Liver (tissue), 8 donors: ENCODE measurements at regions not wholly inside any gene's neighbourhood (a gene's known extent, or its start where the extent isn't known, plus 50 kb on each side); places are given as distances from the start of the nearest gene placed in this dataset.

Source experiments
- DNase-seq: peaks from one replicate; pipeline ENCODE4 v3.0.0-alpha.2; 2017; ENCODE audit warnings: low spot score
- H3K27ac ChIP-seq, 2 donors: one replicate each; pipeline ENCODE4 v1.7.0; 2013; ENCODE audit warnings: inconsistent platforms in 2 of 2, low read length in 2 of 2, control low read depth in 1 of 2, low read depth in 1 of 2, mild to moderate bottlenecking in 1 of 2
- H3K27me3 ChIP-seq, 4 donors: one replicate each; pipeline versions ENCODE4 v1.6.1 to v1.7.0; 2013; ENCODE audit warnings: low read length in 3 of 4, inconsistent platforms in 1 of 4, mild to moderate bottlenecking in 1 of 4, moderate library complexity in 1 of 4; ENCODE audit not compliant: control insufficient read depth in 4 of 4, insufficient read depth in 4 of 4
- H3K36me3 ChIP-seq, 4 donors: one replicate each; pipeline versions ENCODE4 v1.6.1 to v1.7.0; 2013; ENCODE audit warnings: low read length in 3 of 4, mild to moderate bottlenecking in 3 of 4, low read depth in 1 of 4, moderate library complexity in 1 of 4; ENCODE audit not compliant: control insufficient read depth in 4 of 4, insufficient read depth in 3 of 4
- H3K4me1 ChIP-seq, 4 donors: one replicate each; pipeline versions ENCODE4 v1.6.1 to v1.7.0; 2013; ENCODE audit warnings: low read length in 3 of 4, mild to moderate bottlenecking in 3 of 4, moderate library complexity in 1 of 4; ENCODE audit not compliant: control insufficient read depth in 4 of 4, insufficient read depth in 4 of 4
- H3K4me3 ChIP-seq, 3 donors: one replicate each; pipeline versions ENCODE4 v1.6.1 to v1.7.0; 2013; ENCODE audit warnings: low read length in 3 of 3, control low read depth in 1 of 3, low read depth in 1 of 3, mild to moderate bottlenecking in 1 of 3
- H3K9ac ChIP-seq, 2 donors: one replicate each; pipeline ENCODE4 v1.7.0; 2013; ENCODE audit warnings: low read length in 2 of 2, mild to moderate bottlenecking in 2 of 2, moderate library complexity in 2 of 2, control low read depth in 1 of 2, low read depth in 1 of 2
- H3K9me3 ChIP-seq, 4 donors: one replicate each; pipeline versions ENCODE4 v1.6.1 to v1.7.0; 2013; ENCODE audit warnings: low read length in 3 of 4; ENCODE audit not compliant: control insufficient read depth in 4 of 4
- EGR1 ChIP-seq, 2 donors: IDR thresholded peaks; 2 replicates each; pipeline ENCODE4 v1.6.1; 2016 to 2018; ENCODE audit warnings: antibody characterized with exemption in 2 of 2, low read depth in 2 of 2
- FOXA1 ChIP-seq: IDR thresholded peaks from 2 replicates; pipeline ENCODE4 v1.6.1; 2016; ENCODE audit warnings: antibody characterized with exemption
- GABPA ChIP-seq, 2 donors: IDR thresholded peaks in 1 of 2; conservative IDR thresholded peaks in 1 of 2; 2 replicates each; pipeline ENCODE4 v1.6.1; 2016; ENCODE audit warnings: antibody characterized with exemption in 2 of 2, mild to moderate bottlenecking in 1 of 2, moderate library complexity in 1 of 2
- HNF4G ChIP-seq: IDR thresholded peaks from 2 replicates; pipeline ENCODE4 v1.6.1; 2016; ENCODE audit warnings: antibody characterized with exemption
- JUND ChIP-seq, 2 donors: IDR thresholded peaks; 2 replicates each; pipeline ENCODE4 v1.6.1; 2016; ENCODE audit warnings: antibody characterized with exemption in 2 of 2
- NR2F2 ChIP-seq: IDR thresholded peaks from 2 replicates; pipeline ENCODE4 v1.6.1; 2016; ENCODE audit warnings: antibody characterized with exemption
- RAD21 ChIP-seq, 2 donors: IDR thresholded peaks; 2 replicates each; pipeline ENCODE4 v1.6.1; 2016; ENCODE audit warnings: antibody characterized with exemption in 2 of 2, mild to moderate bottlenecking in 2 of 2
- RXRA ChIP-seq, 2 donors: IDR thresholded peaks; 2 replicates each; pipeline ENCODE4 v1.6.1; 2017 to 2018; ENCODE audit warnings: antibody characterized with exemption in 2 of 2, mild to moderate bottlenecking in 1 of 2
- SP1 ChIP-seq: IDR thresholded peaks from 2 replicates; pipeline ENCODE4 v1.6.1; 2018; ENCODE audit warnings: antibody characterized with exemption, mild to moderate bottlenecking
- TAF1 ChIP-seq: conservative IDR thresholded peaks from 2 replicates; pipeline ENCODE4 v1.6.1; 2016; ENCODE audit warnings: antibody characterized with exemption, mild to moderate bottlenecking
- YY1 ChIP-seq: IDR thresholded peaks from 2 replicates; pipeline ENCODE4 v1.6.1; 2016; ENCODE audit warnings: antibody characterized with exemption, mild to moderate bottlenecking
- WGBS: extraction: QIAGEN DNeasy Blood & Tissue Kit; methylation state at CpG from one replicate; pipeline ENCODE4 v1.1.7; 2013; 5-methylcytosine and 5-hydroxymethylcytosine counted together
- TF ChIP-seq, protein P1 (sequence below): fragments of 150-350 bp; IDR thresholded peaks from 2 replicates; pipeline ENCODE4 v1.5.1; 2017; ENCODE audit warnings: improper control_type of control experiment, low read depth, low read length; ENCODE audit not compliant: missing input control
- TF ChIP-seq, protein P2 (sequence below): IDR thresholded peaks from 2 replicates; pipeline ENCODE4 v1.6.1; 2016; ENCODE audit warnings: antibody characterized with exemption, mild to moderate bottlenecking
- TF ChIP-seq, protein P3 (sequence below): IDR thresholded peaks from 2 replicates; pipeline ENCODE4 v1.6.1; 2016; ENCODE audit warnings: antibody characterized with exemption
- TF ChIP-seq, protein P4 (sequence below): IDR thresholded peaks from 2 replicates; pipeline ENCODE4 v1.6.1; 2016; ENCODE audit warnings: antibody characterized with exemption
- TF ChIP-seq, protein P5 (sequence below): IDR thresholded peaks from 2 replicates; pipeline ENCODE4 v1.6.1; 2016; ENCODE audit warnings: antibody characterized with exemption
- donor health status: healthy.
- donor health status: healthy.
- donor health status: healthy.
- donor health status: healthy.
- donor health status: healthy.

DNA sequence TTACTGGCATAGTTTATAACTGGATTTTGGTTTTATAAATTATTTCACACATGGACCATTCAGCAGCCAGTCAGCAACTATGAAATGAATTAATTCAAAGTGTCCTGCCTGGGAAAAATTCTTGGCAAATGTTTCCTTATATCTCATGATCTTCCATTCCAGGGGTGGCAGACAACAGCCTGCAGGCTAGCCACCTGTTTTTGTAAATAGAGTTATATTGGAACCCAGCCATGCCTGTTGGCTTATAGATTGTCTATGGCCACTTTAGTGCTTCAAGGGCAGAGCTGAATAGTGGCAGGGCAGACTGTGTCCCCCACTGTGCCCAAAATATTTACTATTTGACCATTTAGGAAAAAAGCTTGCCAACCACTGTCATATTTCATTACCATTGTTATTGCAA is 613.7 kb downstream of the TMEM114 start:
- no peaks in the 10 kb centered on the region for H3K9me3 ChIP-seq
- no peaks in the 10 kb centered on the region for H3K4me1 ChIP-seq
- TF ChIP-seq NR2F2 (no peak), JUND (IDR thresholded peaks at IDR 0.05) (no peak), SP1 (no peak), RAD21 (IDR thresholded peaks at IDR 0.05) (no peak), TAF1 (no peak), YY1 (no peak), EGR1 (IDR thresholded peaks at IDR 0.05; ENCODE audit: low read depth in 2 of 2) (no peak), HNF4G (no peak)
- TF ChIP-seq, protein P1, sequence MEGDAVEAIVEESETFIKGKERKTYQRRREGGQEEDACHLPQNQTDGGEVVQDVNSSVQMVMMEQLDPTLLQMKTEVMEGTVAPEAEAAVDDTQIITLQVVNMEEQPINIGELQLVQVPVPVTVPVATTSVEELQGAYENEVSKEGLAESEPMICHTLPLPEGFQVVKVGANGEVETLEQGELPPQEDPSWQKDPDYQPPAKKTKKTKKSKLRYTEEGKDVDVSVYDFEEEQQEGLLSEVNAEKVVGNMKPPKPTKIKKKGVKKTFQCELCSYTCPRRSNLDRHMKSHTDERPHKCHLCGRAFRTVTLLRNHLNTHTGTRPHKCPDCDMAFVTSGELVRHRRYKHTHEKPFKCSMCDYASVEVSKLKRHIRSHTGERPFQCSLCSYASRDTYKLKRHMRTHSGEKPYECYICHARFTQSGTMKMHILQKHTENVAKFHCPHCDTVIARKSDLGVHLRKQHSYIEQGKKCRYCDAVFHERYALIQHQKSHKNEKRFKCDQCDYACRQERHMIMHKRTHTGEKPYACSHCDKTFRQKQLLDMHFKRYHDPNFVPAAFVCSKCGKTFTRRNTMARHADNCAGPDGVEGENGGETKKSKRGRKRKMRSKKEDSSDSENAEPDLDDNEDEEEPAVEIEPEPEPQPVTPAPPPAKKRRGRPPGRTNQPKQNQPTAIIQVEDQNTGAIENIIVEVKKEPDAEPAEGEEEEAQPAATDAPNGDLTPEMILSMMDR: no peak
- TF ChIP-seq, protein P2, sequence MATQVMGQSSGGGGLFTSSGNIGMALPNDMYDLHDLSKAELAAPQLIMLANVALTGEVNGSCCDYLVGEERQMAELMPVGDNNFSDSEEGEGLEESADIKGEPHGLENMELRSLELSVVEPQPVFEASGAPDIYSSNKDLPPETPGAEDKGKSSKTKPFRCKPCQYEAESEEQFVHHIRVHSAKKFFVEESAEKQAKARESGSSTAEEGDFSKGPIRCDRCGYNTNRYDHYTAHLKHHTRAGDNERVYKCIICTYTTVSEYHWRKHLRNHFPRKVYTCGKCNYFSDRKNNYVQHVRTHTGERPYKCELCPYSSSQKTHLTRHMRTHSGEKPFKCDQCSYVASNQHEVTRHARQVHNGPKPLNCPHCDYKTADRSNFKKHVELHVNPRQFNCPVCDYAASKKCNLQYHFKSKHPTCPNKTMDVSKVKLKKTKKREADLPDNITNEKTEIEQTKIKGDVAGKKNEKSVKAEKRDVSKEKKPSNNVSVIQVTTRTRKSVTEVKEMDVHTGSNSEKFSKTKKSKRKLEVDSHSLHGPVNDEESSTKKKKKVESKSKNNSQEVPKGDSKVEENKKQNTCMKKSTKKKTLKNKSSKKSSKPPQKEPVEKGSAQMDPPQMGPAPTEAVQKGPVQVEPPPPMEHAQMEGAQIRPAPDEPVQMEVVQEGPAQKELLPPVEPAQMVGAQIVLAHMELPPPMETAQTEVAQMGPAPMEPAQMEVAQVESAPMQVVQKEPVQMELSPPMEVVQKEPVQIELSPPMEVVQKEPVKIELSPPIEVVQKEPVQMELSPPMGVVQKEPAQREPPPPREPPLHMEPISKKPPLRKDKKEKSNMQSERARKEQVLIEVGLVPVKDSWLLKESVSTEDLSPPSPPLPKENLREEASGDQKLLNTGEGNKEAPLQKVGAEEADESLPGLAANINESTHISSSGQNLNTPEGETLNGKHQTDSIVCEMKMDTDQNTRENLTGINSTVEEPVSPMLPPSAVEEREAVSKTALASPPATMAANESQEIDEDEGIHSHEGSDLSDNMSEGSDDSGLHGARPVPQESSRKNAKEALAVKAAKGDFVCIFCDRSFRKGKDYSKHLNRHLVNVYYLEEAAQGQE: no peak
- TF ChIP-seq, protein P3, sequence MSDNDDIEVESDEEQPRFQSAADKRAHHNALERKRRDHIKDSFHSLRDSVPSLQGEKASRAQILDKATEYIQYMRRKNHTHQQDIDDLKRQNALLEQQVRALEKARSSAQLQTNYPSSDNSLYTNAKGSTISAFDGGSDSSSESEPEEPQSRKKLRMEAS: no peak
- TF ChIP-seq, protein P4, sequence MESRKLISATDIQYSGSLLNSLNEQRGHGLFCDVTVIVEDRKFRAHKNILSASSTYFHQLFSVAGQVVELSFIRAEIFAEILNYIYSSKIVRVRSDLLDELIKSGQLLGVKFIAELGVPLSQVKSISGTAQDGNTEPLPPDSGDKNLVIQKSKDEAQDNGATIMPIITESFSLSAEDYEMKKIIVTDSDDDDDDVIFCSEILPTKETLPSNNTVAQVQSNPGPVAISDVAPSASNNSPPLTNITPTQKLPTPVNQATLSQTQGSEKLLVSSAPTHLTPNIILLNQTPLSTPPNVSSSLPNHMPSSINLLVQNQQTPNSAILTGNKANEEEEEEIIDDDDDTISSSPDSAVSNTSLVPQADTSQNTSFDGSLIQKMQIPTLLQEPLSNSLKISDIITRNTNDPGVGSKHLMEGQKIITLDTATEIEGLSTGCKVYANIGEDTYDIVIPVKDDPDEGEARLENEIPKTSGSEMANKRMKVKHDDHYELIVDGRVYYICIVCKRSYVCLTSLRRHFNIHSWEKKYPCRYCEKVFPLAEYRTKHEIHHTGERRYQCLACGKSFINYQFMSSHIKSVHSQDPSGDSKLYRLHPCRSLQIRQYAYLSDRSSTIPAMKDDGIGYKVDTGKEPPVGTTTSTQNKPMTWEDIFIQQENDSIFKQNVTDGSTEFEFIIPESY: no peak

DNA sequence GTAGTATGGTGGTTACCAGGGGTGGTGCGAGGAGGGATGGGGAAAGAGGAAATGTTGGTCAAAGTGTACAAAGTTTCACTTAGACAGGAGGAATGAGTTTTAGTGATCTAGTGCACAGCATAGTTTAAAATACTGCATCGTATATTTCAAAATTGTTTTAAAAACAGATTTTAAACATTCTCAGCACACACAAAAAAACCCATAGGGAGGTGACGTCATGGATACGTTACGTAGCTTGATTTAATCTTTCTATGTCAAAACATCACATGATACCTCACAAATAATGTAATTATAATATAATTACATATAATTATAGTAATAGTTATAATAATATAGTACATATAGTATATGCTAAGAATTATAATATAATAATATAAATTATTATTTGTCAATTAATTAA is 614.2 kb downstream of the TMEM114 start:
- Histone ChIP-seq H3K4me1 (no peaks in the 10 kb centered on the region), H3K9me3 (no peaks in the 10 kb centered on the region), H3K4me3 (no peak overlapping the region), H3K9ac (no peak overlapping the region), H3K27me3 (no peaks in the 10 kb centered on the region), H3K27ac (no peak overlapping the region), H3K36me3 (no peaks in the 10 kb centered on the region)
- no peak for DNase-seq
- 94% methylated on average over 5 of the region's 5 CpGs for WGBS
- TF ChIP-seq, protein P2: no peak
- TF ChIP-seq HNF4G (no peak), FOXA1 (no peak), GABPA (IDR thresholded peaks at IDR 0.05 in 1 of 2, conservative IDR thresholded peaks at IDR 0.05 in 1 of 2) (no peak), TAF1 (no peak), JUND (IDR thresholded peaks at IDR 0.05) (no peak), RXRA (IDR thresholded peaks at IDR 0.05) (no peak)
- TF ChIP-seq, protein P4: no peak
- TF ChIP-seq, protein P5, sequence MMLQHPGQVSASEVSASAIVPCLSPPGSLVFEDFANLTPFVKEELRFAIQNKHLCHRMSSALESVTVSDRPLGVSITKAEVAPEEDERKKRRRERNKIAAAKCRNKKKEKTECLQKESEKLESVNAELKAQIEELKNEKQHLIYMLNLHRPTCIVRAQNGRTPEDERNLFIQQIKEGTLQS: no peak
- TF ChIP-seq, protein P1: no peak

More for the DNA sequence above, 613.7 kb downstream of the TMEM114 start:
- Histone ChIP-seq H3K36me3 (no peaks in the 10 kb centered on the region), H3K4me3 (no peak overlapping the region), H3K27me3 (no peaks in the 10 kb centered on the region), H3K9ac (no peak overlapping the region), H3K27ac (no peak overlapping the region)
- DNase-seq: no peak
